ENCODE measurements at regions not wholly inside any gene's neighbourhood (a gene's known extent, or its start where the extent isn't known, plus 50 kb on each side); places are given as distances from the start of the nearest gene placed in this dataset.

GRCh38 chr1:115457289-115457688 is 119.2 kb upstream of the NGF start:
- WGBS, result 86% methylated on average over 2 of the region's 2 CpGs
- no peaks in the 10 kb centered on the region for H3K36me3 ChIP-seq (ENCODE audit: control insufficient read depth in 4 of 4, insufficient read depth in 3 of 4, low read depth in 1 of 4, low read length in 3 of 4)
- H3K9ac ChIP-seq (ENCODE audit: low read depth in 1 of 2, low read length in 2 of 2), result no peak overlapping the region
- H3K9me3 ChIP-seq (ENCODE audit: control insufficient read depth in 4 of 4, low read length in 3 of 4), result no peaks in the 10 kb centered on the region
- peaks cover 0 to 2% (median 0%) of the 10 kb centered on the region in 4 donors for H3K4me1 ChIP-seq (ENCODE audit: control insufficient read depth in 4 of 4, insufficient read depth in 4 of 4, low read length in 3 of 4)
- no peak for TF ChIP-seq GABPA (IDR thresholded peaks at IDR 0.05 in 1 of 2, conservative IDR thresholded peaks at IDR 0.05 in 1 of 2)
- TF ChIP-seq YY1 (IDR thresholded peaks at IDR 0.05), result no peak
- TF ChIP-seq SP1 (IDR thresholded peaks at IDR 0.05), result no peak
- peaks cover 0 to 12% (median 0%) of the 10 kb centered on the region in 4 donors for H3K27me3 ChIP-seq (ENCODE audit: control insufficient read depth in 4 of 4, insufficient read depth in 4 of 4, low read length in 3 of 4)
- H3K4me3 ChIP-seq (ENCODE audit: low read depth in 1 of 3, low read length in 3 of 3), result no peak overlapping the region
- DNase-seq (ENCODE audit: low spot score), result no peak
- H3K27ac ChIP-seq (ENCODE audit: low read depth in 1 of 2, low read length in 2 of 2), result no peak overlapping the region

- TF ChIP-seq REST (IDR thresholded peaks at IDR 0.05) (no peak), ZBTB33 (IDR thresholded peaks at IDR 0.05) (no peak), HNF4A (conservative IDR thresholded peaks at IDR 0.05) (no peak), GABPA (IDR thresholded peaks at IDR 0.05 in 1 of 2, conservative IDR thresholded peaks at IDR 0.05 in 1 of 2) (no peak)
- Histone ChIP-seq H3K27me3 (ENCODE audit: control insufficient read depth in 4 of 4, insufficient read depth in 4 of 4, low read length in 3 of 4) (peaks cover 0 to 12% (median 0%) of the 10 kb centered on the region in 4 donors), H3K4me3 (ENCODE audit: low read depth in 1 of 3, low read length in 3 of 3) (no peak overlapping the region), H3K4me1 (ENCODE audit: control insufficient read depth in 4 of 4, insufficient read depth in 4 of 4, low read length in 3 of 4) (peaks cover 0 to 2% (median 0%) of the 10 kb centered on the region in 4 donors), H3K27ac (ENCODE audit: low read depth in 1 of 2, low read length in 2 of 2) (no peak overlapping the region), H3K36me3 (ENCODE audit: control insufficient read depth in 4 of 4, insufficient read depth in 3 of 4, low read depth in 1 of 4, low read length in 3 of 4) (no peaks in the 10 kb centered on the region), H3K9me3 (ENCODE audit: control insufficient read depth in 4 of 4, low read length in 3 of 4) (no peaks in the 10 kb centered on the region), H3K9ac (ENCODE audit: low read depth in 1 of 2, low read length in 2 of 2) (no peak overlapping the region)
- WGBS, result 88% methylated on average over 11 of the region's 11 CpGs
- DNase-seq (ENCODE audit: low spot score), result no peak
These were observed 118.5 kb upstream of the NGF start for GRCh38 chr1:115456441-115456961.

GRCh38 chr1:115454837-115455511 is 116.9 kb upstream of the NGF start:
- DNase-seq (ENCODE audit: low spot score), result no peak
- H3K27ac ChIP-seq (ENCODE audit: low read depth in 1 of 2, low read length in 2 of 2), result no peak overlapping the region
- H3K4me3 ChIP-seq (ENCODE audit: low read depth in 1 of 3, low read length in 3 of 3), result no peak overlapping the region
- peaks cover 0 to 11% (median 0%) of the 10 kb centered on the region in 4 donors for H3K27me3 ChIP-seq (ENCODE audit: control insufficient read depth in 4 of 4, insufficient read depth in 4 of 4, low read length in 3 of 4)
- H3K4me1 ChIP-seq (ENCODE audit: control insufficient read depth in 4 of 4, insufficient read depth in 4 of 4, low read length in 3 of 4), result peaks cover 0 to 2% (median 0%) of the 10 kb centered on the region in 4 donors
- H3K9ac ChIP-seq (ENCODE audit: low read depth in 1 of 2, low read length in 2 of 2), result no peak overlapping the region
- TF ChIP-seq ZBTB33 (IDR thresholded peaks at IDR 0.05), result no peak
- no peak for TF ChIP-seq CTCF (IDR thresholded peaks at IDR 0.05; ENCODE audit: low read depth, low read length, missing input control)
- no peak for TF ChIP-seq NR2F2 (IDR thresholded peaks at IDR 0.05)
- no peak for TF ChIP-seq JUND (IDR thresholded peaks at IDR 0.05)
- TF ChIP-seq RXRA (IDR thresholded peaks at IDR 0.05), result no peak
- TF ChIP-seq TAF1 (conservative IDR thresholded peaks at IDR 0.05), result no peak
- no peaks in the 10 kb centered on the region for H3K9me3 ChIP-seq (ENCODE audit: control insufficient read depth in 4 of 4, low read length in 3 of 4)
- whole genome bisulfite sequencing, result 77% methylated on average over 13 of the region's 13 CpGs
- H3K36me3 ChIP-seq (ENCODE audit: control insufficient read depth in 4 of 4, insufficient read depth in 3 of 4, low read depth in 1 of 4, low read length in 3 of 4), result no peaks in the 10 kb centered on the region

All from liver (tissue), 8 donors.